SU-DHL-6 (cell line): ENCODE measurements at regions not wholly inside any gene's neighbourhood (a gene's known extent, or its start where the extent isn't known, plus 50 kb on each side); places are given as distances from the start of the nearest gene placed in this dataset.

Source experiments
- H2AFZ ChIP-seq: fragments of 200-600 bp; sonication (generic); 2 replicates; pipeline ENCODE4 v1.6.1; 2014; ENCODE audit warnings: low read depth, mild to moderate bottlenecking, moderate library complexity, mixed read lengths, antibody characterized with exemption, low read length; ENCODE audit not compliant: severe bottlenecking
- H3F3A ChIP-seq: fragments of 200-600 bp; shearing (Covaris generic); 2 replicates; pipeline ENCODE4 v1.6.0; 2016; ENCODE audit warnings: antibody characterized with exemption, mild to moderate bottlenecking; ENCODE audit not compliant: insufficient read depth
- H3K27ac ChIP-seq: fragments of 200-600 bp; sonication (generic); 2 replicates; pipeline ENCODE4 v1.5.1; 2016; ENCODE audit warnings: low read depth, mild to moderate bottlenecking, low read length, moderate library complexity, mixed read lengths
- H3K27me3 ChIP-seq: fragments of 200-600 bp; sonication (generic), shearing (Covaris generic); 2 replicates; pipeline ENCODE4 v1.6.0; 2014; ENCODE audit warnings: mild to moderate bottlenecking, low read length
- H3K36me3 ChIP-seq: fragments of 200-600 bp; sonication (generic); 2 replicates; pipeline ENCODE4 v1.6.1; 2014; ENCODE audit warnings: mild to moderate bottlenecking, low read length, mixed read lengths
- H3K4me2 ChIP-seq: fragments of 300-600, 200-600 bp; shearing (Covaris generic), sonication (generic); 2 replicates; pipeline ENCODE4 v1.6.0; 2014; ENCODE audit warnings: low read length, low read depth, mild to moderate bottlenecking; ENCODE audit not compliant: poor library complexity, severe bottlenecking
- H3K4me3 ChIP-seq: fragments of 200-600 bp; sonication (generic); 2 replicates; pipeline ENCODE4 v1.5.1; 2014; ENCODE audit warnings: antibody characterized with exemption, low read length, mild to moderate bottlenecking, mixed read lengths; ENCODE audit not compliant: insufficient read depth, poor library complexity, severe bottlenecking
- H3K79me2 ChIP-seq: fragments of 200-600 bp; sonication (generic); 2 replicates; pipeline ENCODE4 v1.6.1; 2014; ENCODE audit warnings: mild to moderate bottlenecking, low read length, moderate library complexity; ENCODE audit not compliant: insufficient read depth
- H3K9ac ChIP-seq: fragments of 200-600 bp; sonication (generic); 2 replicates; pipeline ENCODE4 v1.7.0; 2014; ENCODE audit warnings: mild to moderate bottlenecking, low read length
- H3K9me2 ChIP-seq: fragments of 200-600 bp; sonication (generic); replicated peaks from 2 replicates; pipeline ENCODE4 v1.6.1; 2014; ENCODE audit warnings: low read length; ENCODE audit not compliant: insufficient read depth
- H3K9me3 ChIP-seq: fragments of 200-600 bp; sonication (generic); 2 replicates; pipeline ENCODE4 v1.6.1; 2014; ENCODE audit warnings: low read length, mixed read lengths; ENCODE audit not compliant: insufficient read depth
- H4K20me1 ChIP-seq: fragments of 200-600 bp; sonication (generic); 2 replicates; pipeline ENCODE4 v1.6.1; 2014; ENCODE audit warnings: low read depth, mild to moderate bottlenecking, antibody characterized with exemption, low read length, moderate library complexity, mixed read lengths
- EZH2phosphoT487 ChIP-seq: fragments of 200-600 bp; sonication (generic), shearing (Covaris generic); conservative IDR thresholded peaks from 2 replicates; pipeline ENCODE4 v1.6.1; 2018; ENCODE audit warnings: mild to moderate bottlenecking, antibody characterized with exemption, low read length, moderate library complexity, mixed read lengths
- TF ChIP-seq, protein P1 (sequence below): fragments of 200-600 bp; sonication (generic); IDR thresholded peaks from one replicate; pipeline ENCODE4 v1.5.1; 2017; ENCODE audit warnings: antibody characterized with exemption, mild to moderate bottlenecking, low read length, moderate library complexity; ENCODE audit not compliant: insufficient read depth, poor library complexity, severe bottlenecking

DNA sequence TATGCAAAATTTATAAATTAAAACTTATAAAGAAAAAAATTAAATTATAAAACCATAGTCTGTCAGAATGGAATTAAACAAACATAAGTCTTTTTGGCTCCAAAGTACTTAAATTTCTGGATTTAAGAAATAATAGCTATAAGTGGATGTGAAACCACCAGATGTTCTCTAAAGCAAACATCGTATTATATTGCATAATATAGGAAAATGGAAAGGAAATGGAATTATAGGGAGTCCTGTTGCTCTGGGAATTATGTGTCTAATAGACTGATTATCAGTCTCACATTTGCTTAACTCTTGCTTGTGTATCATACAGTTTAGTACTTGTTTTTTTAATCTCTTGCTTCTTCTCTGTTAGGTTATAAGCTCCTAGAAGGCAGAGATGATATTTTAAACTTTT, 819.2 kb downstream of the RAPGEF2 start:
- no peaks in the 10 kb centered on the region for H3K27me3 ChIP-seq
- peaks cover 6% of the 10 kb centered on the region; the same call in 1 of the 2 replicates for H3K9me3 ChIP-seq
- H2AFZ ChIP-seq = no peak overlapping the region
- H3K4me2 ChIP-seq = no peak overlapping the region
- no peaks in the 10 kb centered on the region for H3F3A ChIP-seq
- no peaks in the 10 kb centered on the region for H3K79me2 ChIP-seq
- no peaks in the 10 kb centered on the region for H3K36me3 ChIP-seq
- H3K9me2 ChIP-seq = no peaks in the 10 kb centered on the region
- H3K9ac ChIP-seq = no peak overlapping the region
- no peak overlapping the region for H3K4me3 ChIP-seq
- TF ChIP-seq, protein P1, sequence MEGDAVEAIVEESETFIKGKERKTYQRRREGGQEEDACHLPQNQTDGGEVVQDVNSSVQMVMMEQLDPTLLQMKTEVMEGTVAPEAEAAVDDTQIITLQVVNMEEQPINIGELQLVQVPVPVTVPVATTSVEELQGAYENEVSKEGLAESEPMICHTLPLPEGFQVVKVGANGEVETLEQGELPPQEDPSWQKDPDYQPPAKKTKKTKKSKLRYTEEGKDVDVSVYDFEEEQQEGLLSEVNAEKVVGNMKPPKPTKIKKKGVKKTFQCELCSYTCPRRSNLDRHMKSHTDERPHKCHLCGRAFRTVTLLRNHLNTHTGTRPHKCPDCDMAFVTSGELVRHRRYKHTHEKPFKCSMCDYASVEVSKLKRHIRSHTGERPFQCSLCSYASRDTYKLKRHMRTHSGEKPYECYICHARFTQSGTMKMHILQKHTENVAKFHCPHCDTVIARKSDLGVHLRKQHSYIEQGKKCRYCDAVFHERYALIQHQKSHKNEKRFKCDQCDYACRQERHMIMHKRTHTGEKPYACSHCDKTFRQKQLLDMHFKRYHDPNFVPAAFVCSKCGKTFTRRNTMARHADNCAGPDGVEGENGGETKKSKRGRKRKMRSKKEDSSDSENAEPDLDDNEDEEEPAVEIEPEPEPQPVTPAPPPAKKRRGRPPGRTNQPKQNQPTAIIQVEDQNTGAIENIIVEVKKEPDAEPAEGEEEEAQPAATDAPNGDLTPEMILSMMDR = no peak
- no peak for TF ChIP-seq EZH2phosphoT487
- no peak overlapping the region for H3K27ac ChIP-seq
- no peaks in the 10 kb centered on the region for H4K20me1 ChIP-seq

DNA sequence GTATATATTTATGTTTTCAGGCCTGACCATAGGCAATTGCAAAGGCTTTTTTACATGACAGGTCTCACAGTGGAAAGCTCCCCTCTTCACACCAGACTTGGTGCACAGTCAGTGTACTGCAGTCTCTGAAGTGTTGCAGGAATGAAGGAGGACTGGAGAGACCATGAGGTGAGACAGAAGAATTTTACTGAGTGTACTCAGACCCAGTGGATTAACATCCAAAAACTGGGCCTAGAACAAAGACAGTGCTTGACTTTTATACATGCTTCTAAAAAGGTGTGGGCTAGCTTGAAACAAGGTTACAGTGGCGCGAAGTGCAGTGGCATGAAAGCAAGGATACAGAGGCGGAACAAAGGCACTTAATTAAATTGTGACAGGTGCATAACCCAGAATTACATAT, 822.9 kb downstream of the RAPGEF2 start:
- Histone ChIP-seq H3K9me2 (no peaks in the 10 kb centered on the region), H3K27me3 (no peaks in the 10 kb centered on the region), H3K36me3 (no peaks in the 10 kb centered on the region), H3K27ac (no peak overlapping the region), H3F3A (no peaks in the 10 kb centered on the region), H3K9ac (no peak overlapping the region), H3K79me2 (no peaks in the 10 kb centered on the region), H3K4me3 (no peak overlapping the region), H3K9me3 (peaks cover 6% of the 10 kb centered on the region; the same call in 1 of the 2 replicates), H4K20me1 (no peaks in the 10 kb centered on the region), H3K4me2 (no peak overlapping the region), H2AFZ (no peak overlapping the region)
- TF ChIP-seq, protein P1 = no peak
- no peak for TF ChIP-seq EZH2phosphoT487

DNA sequence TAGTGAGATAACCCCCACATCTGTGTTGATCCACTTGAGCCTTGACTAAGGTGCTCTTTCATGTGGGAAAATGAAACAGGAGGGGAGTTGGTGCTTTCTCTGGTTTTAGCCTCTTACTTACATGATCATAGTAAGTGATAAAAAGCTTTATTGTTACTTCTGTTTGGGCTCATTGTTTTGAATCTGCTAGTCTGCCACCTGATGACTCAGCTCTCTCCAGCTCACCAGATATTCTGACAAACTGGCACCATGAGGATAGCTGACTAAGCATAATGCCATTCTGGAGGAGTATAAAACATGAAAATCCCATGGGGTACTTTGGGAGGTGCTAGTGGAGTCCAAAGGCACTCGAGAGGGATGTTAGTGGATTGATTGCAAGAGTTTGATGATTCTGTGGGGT, 824.0 kb downstream of the RAPGEF2 start:
- no peak overlapping the region for H3K4me3 ChIP-seq
- no peaks in the 10 kb centered on the region for H4K20me1 ChIP-seq
- H3F3A ChIP-seq = no peaks in the 10 kb centered on the region
- no peaks in the 10 kb centered on the region for H3K9me2 ChIP-seq
- peaks cover 6% of the 10 kb centered on the region; the same call in 1 of the 2 replicates for H3K9me3 ChIP-seq
- H2AFZ ChIP-seq = no peak overlapping the region
- no peak overlapping the region for H3K27ac ChIP-seq
- no peak overlapping the region for H3K9ac ChIP-seq
- no peak overlapping the region for H3K4me2 ChIP-seq
- no peaks in the 10 kb centered on the region for H3K79me2 ChIP-seq
- no peak for TF ChIP-seq EZH2phosphoT487
- TF ChIP-seq, protein P1 = no peak
- H3K27me3 ChIP-seq = no peaks in the 10 kb centered on the region
- H3K36me3 ChIP-seq = no peaks in the 10 kb centered on the region
